SK-N-SH treated with all-trans-retinoic acid at 6 μM for 48 hours (cell line): ENCODE measurements at regions not wholly inside any gene's neighbourhood (a gene's known extent, or its start where the extent isn't known, plus 50 kb on each side); places are given as distances from the start of the nearest gene placed in this dataset.

Source experiments
- ARNTL ChIP-seq: fragments of 450-650 bp; formaldehyde crosslinking; IDR thresholded peaks from 2 replicates; pipeline ENCODE4 v1.5.0; 2020; ENCODE audit warnings: low read depth, mild to moderate bottlenecking, moderate library complexity, borderline replicate concordance
- BACH2 ChIP-seq: fragments of 250-450 bp; sonication (Bioruptor Pico); IDR thresholded peaks from 2 replicates; pipeline ENCODE4 v1.9.0; 2021; ENCODE audit warnings: mild to moderate bottlenecking, borderline replicate concordance
- ESRRG ChIP-seq: fragments of 250-450 bp; sonication (Bioruptor Pico); IDR thresholded peaks from 2 replicates; pipeline ENCODE4 v1.6.1; 2021; ENCODE audit warnings: mild to moderate bottlenecking
- PATZ1 ChIP-seq: fragments of 250-450 bp; sonication (Bioruptor Pico); IDR thresholded peaks from 2 replicates; pipeline ENCODE4 v1.8.0; 2020; ENCODE audit warnings: mild to moderate bottlenecking, moderate library complexity, borderline replicate concordance
- RARB ChIP-seq: fragments of 250-450 bp; sonication (Bioruptor Pico); IDR thresholded peaks from 2 replicates; pipeline ENCODE4 v1.8.0; 2021; ENCODE audit warnings: mild to moderate bottlenecking, moderate library complexity
- SNAI2 ChIP-seq: fragments of 250-450 bp; sonication (Bioruptor Pico); IDR thresholded peaks from 2 replicates; pipeline ENCODE4 v1.5.0; 2020; ENCODE audit warnings: mild to moderate bottlenecking, moderate library complexity
- TCF4 ChIP-seq: fragments of 250-450 bp; sonication (Bioruptor Pico); IDR thresholded peaks from 2 replicates; pipeline ENCODE4 v1.8.0; 2021; ENCODE audit warnings: mild to moderate bottlenecking, moderate library complexity, borderline replicate concordance
- TSHZ2 ChIP-seq: fragments of 250-450 bp; sonication (Bioruptor Pico); IDR thresholded peaks from 2 replicates; pipeline ENCODE4 v1.5.0; 2020; ENCODE audit warnings: mild to moderate bottlenecking, moderate library complexity
- TF ChIP-seq, protein P1 (sequence below): fragments of 250-450 bp; sonication (Bioruptor Pico); IDR thresholded peaks from 2 replicates; pipeline ENCODE4 v1.5.1; 2020; ENCODE audit warnings: low read depth, mild to moderate bottlenecking, moderate library complexity

GRCh38 chr5:84602371-84602771 lies 217.7 kb upstream of the EDIL3 start:
- TF ChIP-seq, protein P1, sequence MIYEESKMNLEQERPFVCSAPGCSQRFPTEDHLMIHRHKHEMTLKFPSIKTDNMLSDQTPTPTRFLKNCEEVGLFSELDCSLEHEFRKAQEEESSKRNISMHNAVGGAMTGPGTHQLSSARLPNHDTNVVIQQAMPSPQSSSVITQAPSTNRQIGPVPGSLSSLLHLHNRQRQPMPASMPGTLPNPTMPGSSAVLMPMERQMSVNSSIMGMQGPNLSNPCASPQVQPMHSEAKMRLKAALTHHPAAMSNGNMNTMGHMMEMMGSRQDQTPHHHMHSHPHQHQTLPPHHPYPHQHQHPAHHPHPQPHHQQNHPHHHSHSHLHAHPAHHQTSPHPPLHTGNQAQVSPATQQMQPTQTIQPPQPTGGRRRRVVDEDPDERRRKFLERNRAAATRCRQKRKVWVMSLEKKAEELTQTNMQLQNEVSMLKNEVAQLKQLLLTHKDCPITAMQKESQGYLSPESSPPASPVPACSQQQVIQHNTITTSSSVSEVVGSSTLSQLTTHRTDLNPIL (CRISPR knock-in tag) = no peak
- TF ChIP-seq SNAI2 (CRISPR knock-in tag) (no peak), ESRRG (CRISPR knock-in tag) (no peak), PATZ1 (CRISPR knock-in tag) (no peak), TCF4 (CRISPR knock-in tag) (no peak), RARB (CRISPR knock-in tag) (no peak), ARNTL (no peak), TSHZ2 (CRISPR knock-in tag) (no peak), BACH2 (CRISPR knock-in tag) (no peak)
